HEK293T (cell line): ENCODE measurements at regions not wholly inside any gene's neighbourhood (a gene's known extent, or its start where the extent isn't known, plus 50 kb on each side); places are given as distances from the start of the nearest gene placed in this dataset.
A peak's percentile ranks its signal among the peaks of the same experiment; 100 is the strongest.
"Not testable (repeated sequence)": the region's sequence is repeated elsewhere in the genome, so short reads cannot be mapped to it uniquely, and the experiment has no call there.

Experiments
- CTCF ChIA-PET: fragments of 350-600 bp; formaldehyde crosslinking; extraction: SDS; loops from one replicate; lab custom pipeline; 2021; ENCODE audit warnings: antibody characterized with exemption, inconsistent platforms; lab: Yijun Ruan, JAX
- POLR2A ChIA-PET: fragments of 350-600 bp; formaldehyde crosslinking; extraction: SDS; loops from one replicate; lab custom pipeline; 2020; ENCODE audit warnings: antibody characterized with exemption, inconsistent platforms; lab: Yijun Ruan, JAX
- DNase-seq: peaks from one replicate; pipeline ENCODE4 v3.0.0; 2012; ENCODE audit warnings: mixed read lengths; ENCODE audit errors: extremely low spot score
- ARNT ChIP-seq: fragments of 450-650 bp; IDR thresholded peaks from 2 replicates; pipeline ENCODE4 v1.6.1; 2017; ENCODE audit warnings: mild to moderate bottlenecking
- BHLHE40 ChIP-seq: fragments of 450-650 bp; IDR thresholded peaks from 2 replicates; pipeline ENCODE4 v1.6.1; 2016; ENCODE audit warnings: mild to moderate bottlenecking, moderate library complexity, borderline replicate concordance
- CTBP1 ChIP-seq: fragments of 450-650 bp; IDR thresholded peaks from 2 replicates; pipeline ENCODE4 v1.6.1; 2016; ENCODE audit warnings: borderline replicate concordance
- ELF4 ChIP-seq: fragments of 450-650 bp; IDR thresholded peaks from 2 replicates; pipeline ENCODE4 v1.6.1; 2017; ENCODE audit warnings: antibody characterized with exemption
- FOXA1 ChIP-seq: fragments of 450-650 bp; IDR thresholded peaks from 2 replicates; pipeline ENCODE4 v1.6.1; 2016; ENCODE audit warnings: mild to moderate bottlenecking
- FOXK2 ChIP-seq: fragments of 450-650 bp; IDR thresholded peaks from 2 replicates; pipeline ENCODE4 v1.6.1; 2016; ENCODE audit warnings: mild to moderate bottlenecking
- FOXM1 ChIP-seq: fragments of 450-650 bp; IDR thresholded peaks from 2 replicates; pipeline ENCODE4 v1.6.1; 2017; ENCODE audit warnings: mild to moderate bottlenecking, borderline replicate concordance
- HDGF ChIP-seq: fragments of 450-650 bp; IDR thresholded peaks from 2 replicates; pipeline ENCODE4 v1.6.1; 2017; ENCODE audit warnings: antibody characterized with exemption, borderline replicate concordance
- L3MBTL2 ChIP-seq: fragments of 450-650 bp; conservative IDR thresholded peaks from 2 replicates; pipeline ENCODE4 v1.6.1; 2016; ENCODE audit warnings: mild to moderate bottlenecking
- LEF1 ChIP-seq: fragments of 450-650 bp; IDR thresholded peaks from 2 replicates; pipeline ENCODE4 v1.6.1; 2017; ENCODE audit warnings: mild to moderate bottlenecking, borderline replicate concordance
- NFRKB ChIP-seq: fragments of 450-650 bp; IDR thresholded peaks from 2 replicates; pipeline ENCODE4 v1.6.1; 2016; ENCODE audit warnings: mild to moderate bottlenecking, moderate library complexity
- SP1 ChIP-seq: fragments of 450-650 bp; IDR thresholded peaks from 2 replicates; pipeline ENCODE4 v1.6.1; 2017
- SUZ12 ChIP-seq: fragments of 450-650 bp; IDR thresholded peaks from 2 replicates; pipeline ENCODE4 v1.6.1; 2016; ENCODE audit warnings: mild to moderate bottlenecking
- TARDBP ChIP-seq: fragments of 450-650 bp; IDR thresholded peaks from 2 replicates; pipeline ENCODE4 v1.6.1; 2016
- ZNF384 ChIP-seq: fragments of 450-650 bp; IDR thresholded peaks from 2 replicates; pipeline ENCODE4 v1.6.1; 2016
- TF ChIP-seq, protein P1 (sequence below): fragments of 450-650 bp; IDR thresholded peaks from 2 replicates; pipeline ENCODE4 v1.6.1; 2016

DNA sequence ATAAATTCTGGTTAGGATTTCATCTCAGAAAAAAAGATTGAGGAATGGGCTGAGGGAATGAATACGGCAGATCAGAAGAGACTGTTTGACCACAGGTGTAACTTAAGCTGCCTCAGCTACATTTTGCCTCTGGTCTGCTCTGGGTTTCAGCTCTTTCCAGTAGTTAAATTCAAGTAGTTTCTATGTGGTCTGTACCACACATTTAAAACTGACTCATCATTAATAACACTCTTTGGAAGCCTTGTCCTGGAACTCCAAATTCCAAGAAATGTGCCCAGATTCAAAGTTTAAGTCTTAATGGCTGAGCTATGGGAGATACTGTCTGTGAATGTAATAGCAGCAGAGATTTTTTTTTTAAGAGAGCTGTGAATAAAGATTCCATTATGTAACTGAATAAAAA, 133.1 kb upstream of the IGSF10 start:
- ChIA-PET CTCF (interaction anchor here (1.1 kb wide), 1 partner anchor 117 kb away, joined by 3 read pairs; no protein-coding TSS in a partner anchor), POLR2A (no interaction called here)

DNA sequence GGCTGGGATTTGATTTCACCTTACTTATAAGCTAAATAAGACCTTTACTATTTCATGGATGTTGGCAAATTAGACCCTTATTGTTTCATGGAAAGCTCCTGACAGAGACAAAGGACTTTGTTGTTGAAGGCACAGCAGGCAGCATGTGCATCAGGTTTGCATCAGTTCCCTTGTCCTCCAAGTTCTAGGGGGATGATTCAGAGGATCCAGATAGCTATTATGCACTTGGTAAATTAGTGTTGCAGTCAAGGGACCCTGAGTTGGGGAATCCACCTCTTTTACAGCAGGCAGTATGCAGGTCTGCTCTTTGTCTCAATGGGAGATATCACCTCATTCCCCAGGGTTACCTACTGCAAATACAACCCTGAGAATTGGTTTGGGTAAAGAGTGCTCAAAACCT, 131.4 kb upstream of the IGSF10 start:
- ChIA-PET CTCF (no interaction called here), POLR2A (no interaction called here)
- TF ChIP-seq ARNT, result no peak
- no peak for TF ChIP-seq HDGF
- no peak for TF ChIP-seq NFRKB
- TF ChIP-seq SUZ12, result no peak
- no peak for TF ChIP-seq ZNF384
- no peak for TF ChIP-seq CTBP1
- DNase-seq, result no peak

More for the DNA sequence above, 133.1 kb upstream of the IGSF10 start:
- DNase-seq, result no peak
- TF ChIP-seq SP1 (no peak), ELF4 (no peak)

DNA sequence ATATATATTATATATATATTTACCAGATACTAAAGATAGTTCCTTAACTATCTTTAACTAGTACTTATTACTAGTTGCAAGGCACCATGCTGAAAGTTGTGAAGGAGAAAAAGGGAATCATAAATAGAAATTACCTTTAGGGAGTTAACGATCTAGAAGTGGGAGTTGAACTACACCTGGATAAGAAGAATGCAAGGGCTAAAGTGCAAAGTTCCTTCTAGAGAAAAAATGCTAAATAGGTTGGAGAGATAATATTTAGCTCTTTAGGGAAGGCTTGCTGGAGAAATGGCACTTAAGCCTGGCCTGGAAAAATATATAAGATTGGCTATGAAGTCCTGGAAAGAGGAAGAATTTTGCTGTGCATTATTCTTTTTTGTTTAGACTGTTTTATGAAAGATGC, 130.6 kb upstream of the IGSF10 start:
- ChIA-PET POLR2A (no interaction called here), CTCF (no interaction called here)
- no peak for DNase-seq
- TF ChIP-seq CTBP1 (no peak), HDGF (no peak), ZNF384 (no peak), FOXA1 (no peak), BHLHE40 (no peak), NFRKB (no peak), SP1 (no peak), ELF4 (no peak), ARNT (no peak), TARDBP (no peak), FOXM1 (no peak), LEF1 (no peak), L3MBTL2 (no peak), FOXK2 (no peak), SUZ12 (no peak)
- TF ChIP-seq, protein P1, sequence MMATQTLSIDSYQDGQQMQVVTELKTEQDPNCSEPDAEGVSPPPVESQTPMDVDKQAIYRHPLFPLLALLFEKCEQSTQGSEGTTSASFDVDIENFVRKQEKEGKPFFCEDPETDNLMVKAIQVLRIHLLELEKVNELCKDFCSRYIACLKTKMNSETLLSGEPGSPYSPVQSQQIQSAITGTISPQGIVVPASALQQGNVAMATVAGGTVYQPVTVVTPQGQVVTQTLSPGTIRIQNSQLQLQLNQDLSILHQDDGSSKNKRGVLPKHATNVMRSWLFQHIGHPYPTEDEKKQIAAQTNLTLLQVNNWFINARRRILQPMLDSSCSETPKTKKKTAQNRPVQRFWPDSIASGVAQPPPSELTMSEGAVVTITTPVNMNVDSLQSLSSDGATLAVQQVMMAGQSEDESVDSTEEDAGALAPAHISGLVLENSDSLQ, result no peak

DNA sequence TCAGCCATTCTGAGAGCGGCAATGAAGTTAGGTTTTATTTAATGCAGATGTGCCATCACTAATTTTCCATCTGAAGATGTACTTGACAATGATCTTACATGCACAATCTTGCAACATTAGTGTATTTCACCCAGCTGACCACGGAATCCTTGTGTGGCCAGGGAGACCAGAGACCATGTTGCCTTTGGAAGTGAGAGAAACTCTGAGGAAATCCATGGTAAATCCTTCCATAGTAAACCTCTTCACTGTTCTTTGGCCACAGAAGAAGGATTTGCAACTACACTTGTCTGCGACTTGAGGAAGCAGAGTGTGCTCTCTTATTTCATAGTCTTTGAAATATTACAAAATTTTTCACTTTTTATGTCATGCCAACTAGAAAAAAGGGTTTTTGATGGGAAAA, 128.4 kb upstream of the IGSF10 start:
- TF ChIP-seq FOXM1, result no peak
- TF ChIP-seq FOXA1, result no peak
- no peak for TF ChIP-seq ELF4
- no peak for TF ChIP-seq ARNT
- no peak for TF ChIP-seq SP1
- no peak for TF ChIP-seq CTBP1
- no peak for TF ChIP-seq ZNF384
- TF ChIP-seq NFRKB, result no peak
- no peak for TF ChIP-seq TARDBP
- no peak for TF ChIP-seq FOXK2
- TF ChIP-seq HDGF, result no peak
- TF ChIP-seq, protein P1, result no peak
- TF ChIP-seq LEF1, result no peak
- no peak for TF ChIP-seq L3MBTL2
- TF ChIP-seq SUZ12, result no peak
- ChIA-PET CTCF (no interaction called here), POLR2A (no interaction called here)
- no peak for DNase-seq

DNA sequence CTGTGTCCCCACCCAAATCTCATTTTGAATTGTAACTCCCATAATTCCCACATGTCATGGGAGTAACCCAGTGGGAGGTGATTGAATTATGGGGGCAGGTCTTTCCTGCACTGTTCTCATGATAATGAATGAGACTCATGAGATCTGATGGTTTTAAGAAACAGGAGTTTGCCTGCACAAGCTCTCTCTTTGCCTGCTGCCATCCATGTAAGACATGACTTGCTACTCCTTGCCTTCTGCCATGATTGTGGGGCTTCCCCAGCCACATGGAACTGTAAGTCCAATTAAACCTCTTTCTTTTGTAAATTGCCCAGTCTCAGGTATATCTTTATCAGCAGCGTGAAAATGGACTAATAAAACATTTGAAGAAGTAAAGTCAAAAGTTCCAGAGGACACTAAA, 126.8 kb upstream of the IGSF10 start:
- POLR2A ChIA-PET, DNase-seq, CTCF ChIA-PET: not testable (repeated sequence)

DNA sequence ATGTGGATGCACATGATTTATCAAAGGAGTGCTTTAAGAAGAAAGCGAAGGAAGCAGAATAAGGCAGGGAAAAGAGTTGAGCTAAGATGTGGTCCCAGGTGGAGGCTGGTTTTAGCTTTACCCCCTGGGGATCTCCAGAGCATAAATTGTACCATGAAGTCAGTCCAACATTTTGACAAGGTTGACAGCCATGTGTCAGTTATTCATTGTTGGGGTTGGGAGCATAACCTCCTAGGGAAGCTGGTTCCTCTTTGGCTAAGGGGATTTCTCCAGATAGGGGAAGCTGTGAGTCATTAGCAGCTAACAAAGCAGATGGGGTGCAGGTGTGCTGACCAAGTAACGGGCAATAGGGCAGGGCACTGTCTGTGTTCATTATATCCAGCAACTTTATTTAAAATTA, 123.7 kb upstream of the IGSF10 start:
- no peak for TF ChIP-seq BHLHE40
- TF ChIP-seq FOXK2, result no peak
- TF ChIP-seq SP1, result no peak
- TF ChIP-seq LEF1, result no peak
- TF ChIP-seq, protein P1, result no peak
- TF ChIP-seq HDGF, result no peak
- no peak for TF ChIP-seq ARNT
- no peak for TF ChIP-seq FOXM1
- no peak for TF ChIP-seq CTBP1
- TF ChIP-seq TARDBP, result no peak
- TF ChIP-seq FOXA1, result no peak
- DNase-seq, result no peak
- ChIA-PET POLR2A (no interaction called here), CTCF (no interaction called here)

DNA sequence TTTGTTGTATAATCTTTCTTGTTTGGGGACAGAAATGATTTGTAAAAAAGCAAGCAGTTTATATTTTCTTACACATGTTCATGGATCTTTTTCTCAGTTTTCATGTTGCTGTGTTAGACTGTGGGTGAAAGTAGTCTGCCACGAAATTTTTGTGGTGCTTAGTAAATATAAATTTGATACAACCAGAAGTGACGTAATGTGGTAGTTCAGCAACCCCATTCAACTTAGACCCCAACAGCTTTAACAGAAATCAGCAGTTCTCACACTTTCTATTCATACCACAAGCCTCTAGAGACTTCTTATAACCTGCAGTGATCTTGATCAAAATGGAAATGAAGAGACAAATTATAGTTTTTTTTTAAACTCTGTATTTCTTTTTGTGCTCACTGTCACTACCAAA, 120.2 kb upstream of the IGSF10 start:
- DNase-seq, result no peak
- POLR2A ChIA-PET, result no interaction called here
- CTCF ChIA-PET, result no interaction called here
- TF ChIP-seq L3MBTL2 (no peak), BHLHE40 (no peak), NFRKB (no peak), FOXK2 (no peak), TARDBP (no peak)

DNA sequence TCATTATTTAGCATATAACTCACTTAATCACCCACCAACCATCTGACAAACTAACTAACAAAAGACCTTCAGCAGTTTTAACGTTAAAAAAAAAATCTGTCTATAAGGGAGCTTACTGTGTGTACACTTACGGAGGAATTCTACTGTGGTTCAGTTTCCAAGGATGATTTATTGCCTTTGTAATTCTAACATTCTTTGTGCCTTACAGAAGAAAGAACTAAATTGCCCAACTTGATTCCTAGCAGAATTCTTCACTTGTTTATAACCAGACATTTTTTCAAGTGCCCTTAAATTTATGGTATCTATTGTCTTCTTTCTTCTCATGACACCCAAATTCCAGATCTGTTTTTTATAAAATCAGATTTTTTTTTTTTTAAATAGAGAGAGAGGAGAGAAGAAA, 119.7 kb upstream of the IGSF10 start:
- ChIA-PET POLR2A (no interaction called here), CTCF (no interaction called here)
- no peak for DNase-seq
- no peak for TF ChIP-seq HDGF
- TF ChIP-seq, protein P1, result peak; percentile 70
- no peak for TF ChIP-seq FOXK2
- no peak for TF ChIP-seq TARDBP
